ENCODE measurements at regions not wholly inside any gene's neighbourhood (a gene's known extent, or its start where the extent isn't known, plus 50 kb on each side); places are given as distances from the start of the nearest gene placed in this dataset.

DNA sequence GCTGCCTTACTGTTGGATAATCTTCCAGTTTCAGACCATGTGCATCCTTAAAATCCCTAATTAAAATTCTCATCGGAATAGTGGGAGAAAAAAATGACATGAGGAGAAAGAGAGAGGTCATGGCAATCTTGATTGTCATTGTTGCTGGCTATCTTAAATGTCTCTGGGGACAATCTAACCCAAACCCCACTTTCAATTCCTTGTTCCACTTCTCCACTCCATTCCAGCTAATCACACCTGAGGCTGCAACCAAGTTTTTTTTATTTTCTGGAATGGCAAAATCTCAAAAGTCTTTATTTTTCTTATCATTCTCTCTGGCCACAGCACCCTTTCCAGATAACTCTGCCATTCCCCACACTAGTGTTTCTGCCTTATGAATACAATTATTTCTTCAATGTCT lies 171.9 kb upstream of the RASA1 start:
- POLR2A ChIA-PET = no interaction called here

GRCh38 chr5:87097664-87098063 lies 170.0 kb upstream of the RASA1 start:
- DNase-seq (ENCODE audit: extremely low spot score) = no peak
- POLR2A ChIA-PET = no interaction called here
- no peak for TF ChIP-seq CTCF (IDR thresholded peaks at IDR 0.05; ENCODE audit: control extremely low read depth, extremely low read depth, low read depth, missing control alignments)
- CTCF ChIA-PET = interaction anchor here (1.6 to 2.7 kb wide), 2 partner anchors 13 to 23 kb away, joined by 4 to 9 read pairs; no protein-coding TSS in a partner anchor

More for the DNA sequence above, 171.9 kb upstream of the RASA1 start:
- TF ChIP-seq CTCF (IDR thresholded peaks at IDR 0.05; ENCODE audit: control extremely low read depth, extremely low read depth, low read depth, missing control alignments) = no peak
- CTCF ChIA-PET = interaction anchor here (0.9 to 1.4 kb wide), 3 partner anchors 12 to 28 kb away, joined by 3 to 5 read pairs (median 4); no protein-coding TSS in a partner anchor
- DNase-seq (ENCODE audit: extremely low spot score) = no peak

- ChIA-PET POLR2A (no interaction called here), CTCF (interaction anchor here (0.8 to 2.7 kb wide), 7 partner anchors 9 to 49 kb away, joined by 3 to 9 read pairs (median 4); no protein-coding TSS in a partner anchor)
- DNase-seq (ENCODE audit: extremely low spot score) = no peak
- no peak for TF ChIP-seq CTCF (IDR thresholded peaks at IDR 0.05; ENCODE audit: control extremely low read depth, extremely low read depth, low read depth, missing control alignments)
These were observed 168.3 kb upstream of the RASA1 start for GRCh38 chr5:87099291-87099839.

GRCh38 chr5:87099968-87100367 lies 167.7 kb upstream of the RASA1 start:
- no peak for TF ChIP-seq CTCF (IDR thresholded peaks at IDR 0.05; ENCODE audit: control extremely low read depth, extremely low read depth, low read depth, missing control alignments)
- ChIA-PET POLR2A (no interaction called here), CTCF (interaction anchor here (0.8 to 2.7 kb wide), 6 partner anchors 8 to 48 kb away, joined by 3 to 9 read pairs (median 5); no protein-coding TSS in a partner anchor)
- DNase-seq (ENCODE audit: extremely low spot score) = no peak

- DNase-seq (ENCODE audit: extremely low spot score) = no peak
- no peak for TF ChIP-seq CTCF (IDR thresholded peaks at IDR 0.05; ENCODE audit: control extremely low read depth, extremely low read depth, low read depth, missing control alignments)
- CTCF ChIA-PET = interaction anchor here (1.3 kb wide), 1 partner anchor 16 kb away, joined by 4 read pairs; no protein-coding TSS in a partner anchor
- POLR2A ChIA-PET = no interaction called here
These were observed 166.4 kb upstream of the RASA1 start for GRCh38 chr5:87101321-87101720.

DNA sequence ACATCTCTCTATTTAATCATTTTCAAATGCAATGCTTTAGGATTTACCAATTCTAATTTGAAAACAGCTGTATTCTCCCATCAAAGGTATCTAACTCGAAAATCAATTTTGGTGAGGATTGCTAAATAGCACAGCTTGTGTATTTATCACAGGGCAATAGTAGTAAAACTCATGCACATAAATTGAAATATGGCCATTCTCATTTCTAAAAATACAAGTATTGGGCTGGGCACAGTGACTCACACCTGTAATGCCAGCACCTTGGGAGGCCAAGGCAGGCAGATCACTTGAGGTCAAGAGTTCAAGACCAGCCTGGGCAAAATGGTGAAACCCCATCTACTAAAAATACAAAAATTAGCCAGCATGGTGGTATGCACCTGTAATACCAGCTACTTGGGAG lies 164.8 kb upstream of the RASA1 start:
- POLR2A ChIA-PET = no interaction called here

More for the DNA sequence above, 164.8 kb upstream of the RASA1 start:
- TF ChIP-seq CTCF (IDR thresholded peaks at IDR 0.05; ENCODE audit: control extremely low read depth, extremely low read depth, low read depth, missing control alignments) = no peak
- DNase-seq (ENCODE audit: extremely low spot score) = no peak
- CTCF ChIA-PET = no interaction called here
